OCI-LY7 (cell line): ENCODE measurements at regions not wholly inside any gene's neighbourhood (a gene's known extent, or its start where the extent isn't known, plus 50 kb on each side); places are given as distances from the start of the nearest gene placed in this dataset.

ENCODE experiments used
- BruUV-seq: library from RNA; stranded (reverse); fragments of 400-500 nt; replicated peaks from 2 replicates; lab custom pipeline; 2021; lab: Mats Ljungman, UMichigan
- CTCF ChIA-PET: fragments of 300-600 bp; sonication (Branson Sonifier 250); formaldehyde crosslinking; loops from one replicate; lab custom pipeline; 2022; ENCODE audit warnings: antibody characterized with exemption; ENCODE audit not compliant: unreplicated experiment; lab: Charles Lee
- POLR2A ChIA-PET: fragments of 300-600 bp; sonication (Branson Sonifier 250); formaldehyde crosslinking; loops from one replicate; lab custom pipeline; 2022; ENCODE audit warnings: antibody characterized with exemption; lab: Charles Lee
- DNase-seq: peaks from one replicate; pipeline ENCODE4 v3.0.0-alpha.2; 2015; ENCODE audit warnings: low spot score
- H2AFZ ChIP-seq: fragments of 200-600 bp; sonication (generic), shearing (Covaris generic); 2 replicates; pipeline ENCODE4 v1.6.1; 2014; ENCODE audit warnings: mild to moderate bottlenecking, antibody characterized with exemption, low read length, moderate library complexity
- H3K27ac ChIP-seq: fragments of 200-600 bp; sonication (generic); 2 replicates; pipeline ENCODE4 v1.5.1; 2014; ENCODE audit warnings: mixed run types, low read depth, mild to moderate bottlenecking, moderate library complexity, low read length, inconsistent platforms; ENCODE audit not compliant: poor library complexity, severe bottlenecking
- H3K36me3 ChIP-seq: fragments of 200-600 bp; sonication (generic); 2 replicates; pipeline ENCODE4 v1.6.1; 2014; ENCODE audit warnings: mild to moderate bottlenecking, antibody characterized with exemption, low read length, moderate library complexity, mixed read lengths; ENCODE audit not compliant: insufficient read depth
- H3K4me1 ChIP-seq: fragments of 200-600 bp; sonication (generic); 2 replicates; pipeline ENCODE4 v1.5.1; 2014; ENCODE audit warnings: mild to moderate bottlenecking, low read length; ENCODE audit not compliant: insufficient read depth, poor library complexity, severe bottlenecking
- H3K4me2 ChIP-seq: fragments of 200-600 bp; sonication (generic); 2 replicates; pipeline ENCODE4 v1.6.1; 2014; ENCODE audit warnings: mild to moderate bottlenecking, low read length
- H3K4me3 ChIP-seq: fragments of 200-600 bp; sonication (generic); 2 replicates; pipeline ENCODE4 v1.5.1; 2014; ENCODE audit warnings: mild to moderate bottlenecking, low read depth, low read length; ENCODE audit not compliant: poor library complexity, severe bottlenecking
- H3K79me2 ChIP-seq: fragments of 200-600 bp; sonication (generic); 2 replicates; pipeline ENCODE4 v1.6.1; 2016; ENCODE audit warnings: low read depth, mild to moderate bottlenecking, low read length, moderate library complexity, mixed read lengths; ENCODE audit not compliant: insufficient read depth
- H3K9me2 ChIP-seq: fragments of 200-600 bp; sonication (generic); 2 replicates; pipeline ENCODE4 v1.6.1; 2016; ENCODE audit warnings: mild to moderate bottlenecking, low read length, mixed read lengths; ENCODE audit not compliant: insufficient read depth
- H3K9me3 ChIP-seq: fragments of 200-600 bp; sonication (generic); 2 replicates; pipeline ENCODE4 v1.6.1; 2014; ENCODE audit warnings: mild to moderate bottlenecking, mixed run types, low read length, mixed read lengths
- H4K20me1 ChIP-seq: fragments of 200-600 bp; sonication (generic); 2 replicates; pipeline ENCODE4 v1.6.1; 2014; ENCODE audit warnings: mild to moderate bottlenecking, antibody characterized with exemption, low read length, moderate library complexity, mixed read lengths; ENCODE audit not compliant: insufficient read depth
- EZH2phosphoT487 ChIP-seq: fragments of 200-600 bp; sonication (generic); IDR thresholded peaks from 2 replicates; pipeline ENCODE4 v1.6.1; 2018; ENCODE audit warnings: low read depth, borderline replicate concordance, mild to moderate bottlenecking, mixed run types, antibody characterized with exemption, low read length, moderate library complexity, mixed read lengths
- intact Hi-C: fragments of 100-400 bp; cut with micrococcal nuclease; formaldehyde crosslinking; loops from one replicate; pipeline ENCODE4 v1.10.0; 2022; ENCODE audit not compliant: unreplicated experiment
- TF ChIP-seq, protein P1 (sequence below): fragments of 200-600 bp; sonication (generic); conservative IDR thresholded peaks from 2 replicates; pipeline ENCODE4 v1.5.1; 2014; ENCODE audit warnings: mild to moderate bottlenecking, antibody characterized with exemption, low read length, moderate library complexity, mixed read lengths

DNA sequence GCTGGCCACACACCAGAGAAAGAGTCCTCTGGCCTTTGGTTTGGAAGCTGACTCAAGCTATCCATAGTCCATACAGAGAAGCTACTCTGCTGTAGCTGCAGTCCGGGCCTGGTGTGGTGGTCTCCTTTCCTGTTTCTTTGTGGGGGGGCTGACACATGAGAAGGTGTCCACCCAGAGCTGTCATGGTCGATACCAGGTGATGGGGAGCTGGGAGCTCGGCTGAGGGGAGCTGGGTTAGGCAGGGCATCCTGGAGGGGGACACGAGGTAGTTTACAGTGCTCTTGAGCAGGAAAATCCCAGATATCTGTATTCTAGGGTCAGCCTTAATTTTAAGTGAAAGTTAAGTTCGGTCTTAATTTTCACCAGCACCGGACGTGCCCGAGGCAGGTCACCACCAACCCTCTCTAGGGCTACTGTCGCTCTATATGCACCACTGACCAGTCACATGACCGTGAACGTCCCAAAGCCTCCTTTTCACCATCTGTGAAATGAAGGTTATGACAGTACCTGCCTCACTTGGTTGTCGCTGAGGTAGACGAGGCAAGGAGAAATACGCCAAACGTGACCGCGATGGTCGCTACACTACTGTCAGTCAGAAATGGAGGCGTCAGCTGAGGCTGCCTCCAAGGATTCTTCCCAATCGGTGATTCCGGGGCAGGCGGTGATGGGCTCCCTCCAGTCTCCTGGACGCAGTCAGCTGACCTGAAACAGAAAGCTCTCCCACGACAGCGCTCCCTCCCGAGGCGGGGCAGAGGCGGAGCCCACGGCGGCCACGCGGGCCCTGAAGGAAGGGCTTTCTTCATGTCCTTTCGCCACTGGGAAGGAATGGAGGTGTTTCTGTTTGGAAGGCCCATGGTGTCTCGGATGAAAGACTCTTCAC is 69.4 kb upstream of the SHH start:
- Histone ChIP-seq H3K9me2 (no peaks in the 10 kb centered on the region), H3K9me3 (no peaks in the 10 kb centered on the region), H4K20me1 (no peaks in the 10 kb centered on the region), H3K4me2 (no peak overlapping the region), H3K4me1 (no peaks in the 10 kb centered on the region), H3K36me3 (no peaks in the 10 kb centered on the region), H3K27ac (no peak overlapping the region), H3K4me3 (no peak overlapping the region), H2AFZ (no peak overlapping the region), H3K79me2 (no peaks in the 10 kb centered on the region)
- CTCF ChIA-PET, result no interaction called here
- DNase-seq, result no peak
- POLR2A ChIA-PET, result no interaction called here
- TF ChIP-seq, protein P1, sequence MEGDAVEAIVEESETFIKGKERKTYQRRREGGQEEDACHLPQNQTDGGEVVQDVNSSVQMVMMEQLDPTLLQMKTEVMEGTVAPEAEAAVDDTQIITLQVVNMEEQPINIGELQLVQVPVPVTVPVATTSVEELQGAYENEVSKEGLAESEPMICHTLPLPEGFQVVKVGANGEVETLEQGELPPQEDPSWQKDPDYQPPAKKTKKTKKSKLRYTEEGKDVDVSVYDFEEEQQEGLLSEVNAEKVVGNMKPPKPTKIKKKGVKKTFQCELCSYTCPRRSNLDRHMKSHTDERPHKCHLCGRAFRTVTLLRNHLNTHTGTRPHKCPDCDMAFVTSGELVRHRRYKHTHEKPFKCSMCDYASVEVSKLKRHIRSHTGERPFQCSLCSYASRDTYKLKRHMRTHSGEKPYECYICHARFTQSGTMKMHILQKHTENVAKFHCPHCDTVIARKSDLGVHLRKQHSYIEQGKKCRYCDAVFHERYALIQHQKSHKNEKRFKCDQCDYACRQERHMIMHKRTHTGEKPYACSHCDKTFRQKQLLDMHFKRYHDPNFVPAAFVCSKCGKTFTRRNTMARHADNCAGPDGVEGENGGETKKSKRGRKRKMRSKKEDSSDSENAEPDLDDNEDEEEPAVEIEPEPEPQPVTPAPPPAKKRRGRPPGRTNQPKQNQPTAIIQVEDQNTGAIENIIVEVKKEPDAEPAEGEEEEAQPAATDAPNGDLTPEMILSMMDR, result no peak
- TF ChIP-seq EZH2phosphoT487, result no peak
- intact Hi-C loops, result no loop called here
- BruUV-seq, result no TSS peak

DNA sequence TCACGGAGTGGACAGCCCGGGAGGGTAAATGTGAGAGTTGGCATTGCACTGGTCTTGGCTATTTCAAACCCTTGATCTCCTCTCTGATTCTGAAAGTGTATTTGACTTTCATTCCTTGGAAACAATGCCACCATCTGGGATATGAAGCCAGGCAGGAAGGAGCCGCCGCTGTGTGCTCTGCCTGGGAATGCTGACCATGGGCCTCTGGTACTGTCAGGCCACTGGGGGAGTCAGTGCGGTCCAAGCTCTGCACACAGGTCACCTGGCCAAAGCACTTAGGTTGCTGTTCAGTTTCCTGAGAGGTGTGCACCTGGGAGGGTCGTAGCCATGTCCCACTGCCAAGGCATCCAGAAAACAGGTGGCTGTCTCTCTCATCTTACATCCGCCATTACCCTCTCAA is 68.5 kb upstream of the SHH start:
- H3K9me2 ChIP-seq, result no peaks in the 10 kb centered on the region
- H3K4me2 ChIP-seq, result no peak overlapping the region
- intact Hi-C loops, result no loop called here
- H3K9me3 ChIP-seq, result no peaks in the 10 kb centered on the region
- no peak overlapping the region for H2AFZ ChIP-seq
- no TSS peak for BruUV-seq
- H3K4me1 ChIP-seq, result no peaks in the 10 kb centered on the region
- CTCF ChIA-PET, result no interaction called here
- no peaks in the 10 kb centered on the region for H4K20me1 ChIP-seq
- H3K4me3 ChIP-seq, result no peak overlapping the region
- POLR2A ChIA-PET, result interaction anchor here (0.7 kb wide), 1 partner anchor 27 kb away, joined by 4 read pairs; no protein-coding TSS in a partner anchor
- H3K79me2 ChIP-seq, result no peaks in the 10 kb centered on the region
- H3K27ac ChIP-seq, result no peak overlapping the region
- no peaks in the 10 kb centered on the region for H3K36me3 ChIP-seq
- DNase-seq, result no peak
- TF ChIP-seq, protein P1, result no peak
- TF ChIP-seq EZH2phosphoT487, result no peak

DNA sequence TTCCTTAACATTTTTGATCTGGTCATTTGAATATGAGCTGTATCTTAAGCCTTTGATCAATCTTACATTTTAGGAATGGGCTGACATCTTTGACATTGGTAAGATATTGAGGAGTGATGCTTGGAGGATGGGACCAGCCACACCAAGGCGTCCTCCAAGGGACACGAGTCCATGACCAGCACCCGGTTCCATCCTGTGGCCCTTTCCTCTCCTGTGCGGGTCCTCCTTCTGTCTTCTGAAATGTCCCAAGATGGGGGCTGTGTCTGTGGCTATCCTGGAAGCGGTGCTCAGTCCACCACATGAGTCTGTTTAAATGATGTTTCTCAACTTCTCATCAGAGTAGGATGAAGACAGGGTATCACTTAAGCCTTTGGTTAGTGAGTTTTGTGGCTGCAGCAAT is 67.3 kb upstream of the SHH start:
- H4K20me1 ChIP-seq, result no peaks in the 10 kb centered on the region
- H3K4me1 ChIP-seq, result no peaks in the 10 kb centered on the region
- TF ChIP-seq, protein P1, result no peak
- no peak for TF ChIP-seq EZH2phosphoT487
- H3K4me2 ChIP-seq, result no peak overlapping the region
- H3K4me3 ChIP-seq, result no peak overlapping the region
- H3K79me2 ChIP-seq, result no peaks in the 10 kb centered on the region
- POLR2A ChIA-PET, result interaction anchor here (1.3 kb wide), 1 partner anchor 10 kb away, joined by 3 read pairs; no protein-coding TSS in a partner anchor
- no peak overlapping the region for H3K27ac ChIP-seq
- H3K9me2 ChIP-seq, result no peaks in the 10 kb centered on the region
- intact Hi-C loops, result no loop called here
- H2AFZ ChIP-seq, result no peak overlapping the region
- CTCF ChIA-PET, result no interaction called here
- no peak for DNase-seq
- no peaks in the 10 kb centered on the region for H3K9me3 ChIP-seq
- no peaks in the 10 kb centered on the region for H3K36me3 ChIP-seq
- no TSS peak for BruUV-seq
